ENCODE measurements at regions not wholly inside any gene's neighbourhood (a gene's known extent, or its start where the extent isn't known, plus 50 kb on each side); places are given as distances from the start of the nearest gene placed in this dataset.

DNA sequence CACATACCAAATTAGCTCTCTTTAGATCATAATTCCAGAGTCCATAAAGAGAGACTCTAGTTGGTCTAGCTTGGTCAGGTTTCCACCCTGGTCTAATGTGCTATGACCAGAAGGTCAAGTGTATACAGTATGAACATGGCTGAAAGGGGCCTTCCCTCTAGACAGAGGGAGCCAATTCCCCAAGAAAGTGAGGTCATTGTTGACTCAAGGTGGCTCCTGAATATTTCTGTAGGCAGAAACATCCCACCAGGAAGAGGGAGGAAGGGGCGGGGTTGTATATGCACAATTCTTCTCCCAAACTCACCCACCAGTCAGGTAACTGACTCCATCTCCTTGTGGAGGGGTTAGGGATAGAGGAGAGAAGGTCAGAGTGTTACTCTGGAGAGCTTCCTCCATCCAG is 281.8 kb upstream of the PLET1 start:
- no peaks in the 10 kb centered on the region for H3K36me3 ChIP-seq (ENCODE audit: control insufficient read depth, insufficient read depth, low read length)
- H3K9me3 ChIP-seq (ENCODE audit: control insufficient read depth, insufficient read depth, low read length) = no peaks in the 10 kb centered on the region
- DNase-seq (ENCODE audit: low read depth, low spot score) = no peak
- no peaks in the 10 kb centered on the region for H3K27me3 ChIP-seq (ENCODE audit: control insufficient read depth, insufficient read depth, low read length)
- H3K4me1 ChIP-seq (ENCODE audit: control insufficient read depth, insufficient read depth, low read length) = no peaks in the 10 kb centered on the region
- WGBS (ENCODE audit: insufficient coverage, insufficient read length) = no CpG with 5 or more reads among the region's 1 CpG
- no peak overlapping the region for H3K27ac ChIP-seq (ENCODE audit: low read length)
- no peak overlapping the region for H3K4me3 ChIP-seq (ENCODE audit: low read length)

DNA sequence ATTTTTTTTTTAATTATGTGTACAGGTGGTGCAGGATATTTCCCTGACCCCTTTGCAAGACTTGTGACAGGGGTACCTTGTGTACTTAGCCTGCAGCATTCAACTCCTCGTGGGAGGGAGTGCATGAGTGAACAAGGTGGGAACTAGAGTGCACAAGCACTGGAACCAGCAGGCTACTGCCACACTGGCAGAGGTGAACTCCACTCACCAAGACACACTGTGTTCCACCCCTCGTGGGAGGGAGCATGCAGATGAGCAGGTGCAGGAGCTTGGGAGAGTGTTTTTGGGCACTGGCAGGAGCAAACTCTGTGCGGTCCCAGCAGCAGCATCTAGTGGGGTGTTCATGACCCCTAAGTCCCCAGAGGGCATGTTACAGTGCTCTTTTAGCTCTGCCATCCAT is 282.7 kb upstream of the PLET1 start:
- Histone ChIP-seq H3K36me3 (ENCODE audit: control insufficient read depth, insufficient read depth, low read length) (no peaks in the 10 kb centered on the region), H3K9me3 (ENCODE audit: control insufficient read depth, insufficient read depth, low read length) (no peaks in the 10 kb centered on the region), H3K27me3 (ENCODE audit: control insufficient read depth, insufficient read depth, low read length) (no peaks in the 10 kb centered on the region), H3K27ac (ENCODE audit: low read length) (no peak overlapping the region), H3K4me1 (ENCODE audit: control insufficient read depth, insufficient read depth, low read length) (no peaks in the 10 kb centered on the region), H3K4me3 (ENCODE audit: low read length) (no peak overlapping the region)
- no CpG with 5 or more reads among the region's 3 CpGs for WGBS (ENCODE audit: insufficient coverage, insufficient read length)
- DNase-seq (ENCODE audit: low read depth, low spot score) = no peak

DNA sequence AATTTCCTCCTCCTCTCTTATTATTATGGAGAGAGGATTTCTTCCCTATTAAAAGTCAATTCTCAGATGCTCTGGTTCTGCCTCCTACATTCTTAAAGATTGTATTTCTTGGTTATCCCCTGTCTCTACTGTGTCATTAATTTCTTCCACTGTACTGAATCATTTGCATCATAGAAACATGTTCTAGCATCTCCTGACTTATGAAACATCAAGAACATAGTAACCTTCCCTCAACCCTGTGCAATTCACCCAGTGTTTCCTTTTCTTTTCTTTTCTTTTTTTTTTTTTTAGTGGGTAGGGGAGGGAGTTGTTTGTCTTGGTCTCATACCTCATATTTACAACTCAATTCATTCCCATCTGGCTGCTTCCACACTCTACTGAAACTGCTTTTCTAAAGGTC is 288.0 kb upstream of the PLET1 start:
- Histone ChIP-seq H3K4me1 (ENCODE audit: control insufficient read depth, insufficient read depth, low read length) (no peaks in the 10 kb centered on the region), H3K27me3 (ENCODE audit: control insufficient read depth, insufficient read depth, low read length) (no peaks in the 10 kb centered on the region), H3K27ac (ENCODE audit: low read length) (no peak overlapping the region), H3K9me3 (ENCODE audit: control insufficient read depth, insufficient read depth, low read length) (no peaks in the 10 kb centered on the region), H3K36me3 (ENCODE audit: control insufficient read depth, insufficient read depth, low read length) (no peaks in the 10 kb centered on the region), H3K4me3 (ENCODE audit: low read length) (no peak overlapping the region)
- DNase-seq (ENCODE audit: low read depth, low spot score) = no peak

DNA sequence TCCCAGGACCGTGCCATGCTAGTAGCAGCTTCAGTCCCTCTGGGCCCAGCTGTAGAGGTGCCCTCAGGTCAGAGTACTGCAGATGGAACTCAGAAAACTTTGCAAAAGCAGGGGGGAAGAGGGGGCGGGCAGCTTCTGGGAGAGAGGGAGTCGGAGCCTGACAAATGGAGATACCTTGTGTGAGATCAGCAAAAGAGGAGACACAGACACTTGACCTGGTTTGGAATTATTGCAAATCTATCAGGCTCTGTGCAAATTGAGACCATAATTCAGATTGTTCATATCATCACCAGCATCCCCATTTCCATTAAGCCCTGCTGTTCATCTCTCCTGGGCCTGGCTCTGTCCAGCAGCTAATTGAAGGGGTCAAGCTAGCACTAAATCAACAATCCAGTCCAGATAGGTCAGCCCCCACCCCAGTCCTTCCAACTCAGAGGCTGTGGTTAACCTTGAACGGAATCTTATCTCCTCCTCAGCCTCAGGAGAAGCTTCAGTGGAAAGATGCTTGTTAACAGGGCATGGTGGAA is 292.6 kb upstream of the PLET1 start:
- no peak overlapping the region for H3K4me3 ChIP-seq (ENCODE audit: low read length)
- no CpG with 5 or more reads among the region's 4 CpGs for WGBS (ENCODE audit: insufficient coverage, insufficient read length)
- H3K4me1 ChIP-seq (ENCODE audit: control insufficient read depth, insufficient read depth, low read length) = no peaks in the 10 kb centered on the region
- no peaks in the 10 kb centered on the region for H3K36me3 ChIP-seq (ENCODE audit: control insufficient read depth, insufficient read depth, low read length)
- no peak for DNase-seq (ENCODE audit: low read depth, low spot score)
- no peaks in the 10 kb centered on the region for H3K27me3 ChIP-seq (ENCODE audit: control insufficient read depth, insufficient read depth, low read length)
- H3K9me3 ChIP-seq (ENCODE audit: control insufficient read depth, insufficient read depth, low read length) = no peaks in the 10 kb centered on the region
- H3K27ac ChIP-seq (ENCODE audit: low read length) = no peak overlapping the region

DNA sequence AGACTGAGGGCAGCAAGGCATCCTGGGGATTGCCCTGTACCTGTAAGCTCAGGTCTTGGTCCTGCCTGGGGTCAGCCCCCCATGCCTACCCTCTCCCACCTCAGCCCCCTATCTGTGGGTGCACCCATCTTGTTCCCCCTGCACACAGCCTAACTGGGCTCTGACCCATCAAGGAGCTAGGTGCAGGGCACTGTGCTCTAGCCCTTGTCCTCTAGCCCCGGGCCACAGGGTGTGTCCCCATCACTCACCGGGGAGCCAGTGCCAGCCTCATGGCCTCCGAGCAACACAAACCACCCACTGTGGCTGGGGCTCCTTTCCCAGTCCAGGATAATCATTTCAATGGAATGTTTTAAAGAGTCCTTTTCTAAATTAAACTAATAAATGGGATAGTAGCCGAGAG is 293.9 kb upstream of the PLET1 start:
- WGBS (ENCODE audit: insufficient coverage, insufficient read length) = no CpG with 5 or more reads among the region's 4 CpGs
- H3K4me1 ChIP-seq (ENCODE audit: control insufficient read depth, insufficient read depth, low read length) = no peaks in the 10 kb centered on the region
- no peak overlapping the region for H3K27ac ChIP-seq (ENCODE audit: low read length)
- H3K36me3 ChIP-seq (ENCODE audit: control insufficient read depth, insufficient read depth, low read length) = no peaks in the 10 kb centered on the region
- no peaks in the 10 kb centered on the region for H3K27me3 ChIP-seq (ENCODE audit: control insufficient read depth, insufficient read depth, low read length)
- H3K9me3 ChIP-seq (ENCODE audit: control insufficient read depth, insufficient read depth, low read length) = no peaks in the 10 kb centered on the region
- H3K4me3 ChIP-seq (ENCODE audit: low read length) = no peak overlapping the region
- no peak for DNase-seq (ENCODE audit: low read depth, low spot score)

DNA sequence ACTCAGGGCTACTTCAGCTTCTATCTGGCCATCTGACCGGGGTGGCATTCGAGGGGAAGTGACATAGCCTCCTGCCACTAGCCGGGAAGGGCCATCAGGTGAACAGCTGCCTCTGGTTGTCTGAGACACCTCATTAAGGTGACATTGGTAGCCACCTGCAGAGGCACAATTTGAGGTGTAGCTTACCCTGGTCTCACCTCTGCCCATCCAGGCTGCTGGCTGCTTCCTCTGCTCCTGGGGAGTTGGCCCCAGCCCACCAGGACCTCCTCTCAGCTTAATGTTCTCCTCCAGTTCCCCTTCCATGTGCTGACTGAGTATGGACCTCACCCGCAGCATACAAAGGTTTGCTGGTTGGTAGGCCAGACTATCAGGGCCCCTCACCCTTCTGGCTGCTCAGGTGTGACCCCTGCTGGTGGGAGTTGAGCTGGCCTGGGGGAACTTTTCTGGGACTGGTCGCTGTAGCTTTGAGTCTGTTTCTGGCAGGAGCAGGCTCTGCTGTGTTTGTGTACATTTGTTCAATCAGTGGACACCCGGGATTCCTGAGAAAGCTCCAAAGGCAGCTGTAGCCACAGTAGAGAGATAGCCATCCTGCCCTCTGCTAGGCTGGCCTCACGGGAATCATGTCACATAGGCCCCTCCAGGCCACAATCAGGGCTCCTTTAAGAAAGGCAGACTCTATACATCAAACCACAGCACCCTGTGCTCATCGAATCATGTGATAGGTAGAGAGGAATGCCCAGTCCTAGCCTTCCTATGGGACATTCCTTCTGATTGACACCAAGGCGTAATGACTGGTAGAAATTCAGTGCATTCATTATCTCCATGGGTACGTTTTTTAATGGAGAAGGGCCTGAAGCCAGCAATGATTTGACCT is 295.1 kb upstream of the PLET1 start:
- no peaks in the 10 kb centered on the region for H3K4me1 ChIP-seq (ENCODE audit: control insufficient read depth, insufficient read depth, low read length)
- no peaks in the 10 kb centered on the region for H3K27me3 ChIP-seq (ENCODE audit: control insufficient read depth, insufficient read depth, low read length)
- H3K4me3 ChIP-seq (ENCODE audit: low read length) = no peak overlapping the region
- DNase-seq (ENCODE audit: low read depth, low spot score) = peak; percentile 33
- H3K36me3 ChIP-seq (ENCODE audit: control insufficient read depth, insufficient read depth, low read length) = no peaks in the 10 kb centered on the region
- H3K27ac ChIP-seq (ENCODE audit: low read length) = no peak overlapping the region
- H3K9me3 ChIP-seq (ENCODE audit: control insufficient read depth, insufficient read depth, low read length) = no peaks in the 10 kb centered on the region
- no CpG with 5 or more reads among the region's 10 CpGs for WGBS (ENCODE audit: insufficient coverage, insufficient read length)

DNA sequence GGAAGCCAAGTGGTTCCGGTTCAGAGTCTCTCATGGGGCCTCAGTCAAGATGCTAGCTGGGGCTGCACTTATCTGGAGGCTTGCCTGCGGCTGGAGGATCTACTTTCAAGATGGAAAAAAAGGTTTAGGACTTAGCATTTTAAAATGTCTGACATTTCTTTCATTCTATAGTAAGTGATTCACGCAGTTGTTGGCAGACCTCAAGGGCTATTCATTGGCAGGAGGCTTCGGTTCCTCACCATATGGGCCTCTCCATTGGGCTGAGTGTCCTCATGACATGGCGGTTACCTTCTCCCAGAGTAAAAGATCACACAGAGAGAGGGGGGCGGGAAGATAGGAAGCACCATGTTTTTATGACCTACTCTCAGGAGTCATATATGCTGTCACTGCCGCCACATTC is 298.0 kb upstream of the PLET1 start:
- H3K4me3 ChIP-seq (ENCODE audit: low read length) = no peak overlapping the region
- no peaks in the 10 kb centered on the region for H3K9me3 ChIP-seq (ENCODE audit: control insufficient read depth, insufficient read depth, low read length)
- DNase-seq (ENCODE audit: low read depth, low spot score) = no peak
- H3K36me3 ChIP-seq (ENCODE audit: control insufficient read depth, insufficient read depth, low read length) = no peaks in the 10 kb centered on the region
- WGBS (ENCODE audit: insufficient coverage, insufficient read length) = no CpG with 5 or more reads among the region's 7 CpGs
- H3K27ac ChIP-seq (ENCODE audit: low read length) = no peak overlapping the region
- no peaks in the 10 kb centered on the region for H3K27me3 ChIP-seq (ENCODE audit: control insufficient read depth, insufficient read depth, low read length)
- no peaks in the 10 kb centered on the region for H3K4me1 ChIP-seq (ENCODE audit: control insufficient read depth, insufficient read depth, low read length)

DNA sequence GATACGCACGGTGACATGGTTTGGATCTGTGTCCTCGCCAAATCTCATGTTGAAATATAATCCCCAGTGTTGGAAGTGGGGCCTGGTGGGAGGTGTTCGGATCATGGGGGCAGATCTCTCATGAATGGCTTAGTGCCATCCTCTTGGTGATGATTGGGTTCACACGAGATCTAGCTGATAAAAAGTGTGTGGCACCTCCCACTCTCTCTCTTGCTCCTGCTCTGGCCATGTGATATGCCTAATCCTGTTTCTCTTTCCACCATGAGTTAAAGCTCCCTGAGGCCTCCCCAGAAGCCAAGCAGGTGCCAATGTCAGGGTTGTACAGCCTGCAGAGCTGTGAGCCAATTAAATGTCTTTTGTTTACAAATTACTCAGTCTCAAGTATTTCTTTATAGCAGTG is 303.1 kb upstream of the PLET1 start:
- H3K27me3 ChIP-seq (ENCODE audit: control insufficient read depth, insufficient read depth, low read length) = no peaks in the 10 kb centered on the region
- no peaks in the 10 kb centered on the region for H3K36me3 ChIP-seq (ENCODE audit: control insufficient read depth, insufficient read depth, low read length)
- DNase-seq (ENCODE audit: low read depth, low spot score) = no peak
- no peaks in the 10 kb centered on the region for H3K4me1 ChIP-seq (ENCODE audit: control insufficient read depth, insufficient read depth, low read length)
- no CpG with 5 or more reads among the region's 5 CpGs for WGBS (ENCODE audit: insufficient coverage, insufficient read length)
- no peaks in the 10 kb centered on the region for H3K9me3 ChIP-seq (ENCODE audit: control insufficient read depth, insufficient read depth, low read length)
- no peak overlapping the region for H3K4me3 ChIP-seq (ENCODE audit: low read length)
- no peak overlapping the region for H3K27ac ChIP-seq (ENCODE audit: low read length)

DNA sequence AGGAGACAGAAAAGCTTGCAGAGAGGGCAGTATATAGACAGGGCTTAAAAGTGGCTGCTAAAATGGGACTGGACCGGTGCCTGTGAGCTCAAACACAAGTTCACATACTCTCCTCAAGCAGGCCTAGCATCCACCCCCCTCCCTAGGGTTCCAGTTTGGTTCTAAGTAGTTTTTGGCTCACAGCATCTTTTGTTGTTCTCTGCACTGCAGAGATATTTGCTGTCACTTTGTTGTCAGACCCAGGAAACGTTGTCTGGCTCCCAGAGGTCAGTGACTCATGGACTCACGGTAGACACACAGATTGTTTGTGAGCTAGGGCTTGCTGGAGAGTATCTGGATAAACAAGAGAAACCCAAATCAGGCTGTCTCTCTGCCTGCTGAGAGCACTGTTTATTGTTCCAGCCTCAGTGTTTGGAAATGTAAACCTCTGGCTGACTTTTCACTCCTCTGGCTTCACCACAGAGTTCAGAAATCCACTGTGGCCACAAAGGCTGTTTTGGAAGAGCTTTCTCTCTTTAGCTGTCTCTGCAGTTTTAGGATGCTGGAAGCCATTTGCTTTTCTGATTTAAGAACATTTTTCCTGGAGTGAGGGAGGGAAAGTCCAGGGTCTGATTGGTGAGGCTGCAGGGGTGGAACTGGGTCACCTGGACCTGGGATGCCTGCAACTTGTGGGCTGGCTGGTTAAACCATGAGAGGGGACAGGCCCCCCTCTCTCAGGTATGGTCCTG is 303.7 kb upstream of the PLET1 start:
- Histone ChIP-seq H3K36me3 (ENCODE audit: control insufficient read depth, insufficient read depth, low read length) (no peaks in the 10 kb centered on the region), H3K27me3 (ENCODE audit: control insufficient read depth, insufficient read depth, low read length) (no peaks in the 10 kb centered on the region), H3K27ac (ENCODE audit: low read length) (no peak overlapping the region), H3K4me1 (ENCODE audit: control insufficient read depth, insufficient read depth, low read length) (no peaks in the 10 kb centered on the region), H3K4me3 (ENCODE audit: low read length) (no peak overlapping the region), H3K9me3 (ENCODE audit: control insufficient read depth, insufficient read depth, low read length) (no peaks in the 10 kb centered on the region)
- no peak for DNase-seq (ENCODE audit: low read depth, low spot score)
- WGBS (ENCODE audit: insufficient coverage, insufficient read length) = no CpG with 5 or more reads among the region's 3 CpGs

DNA sequence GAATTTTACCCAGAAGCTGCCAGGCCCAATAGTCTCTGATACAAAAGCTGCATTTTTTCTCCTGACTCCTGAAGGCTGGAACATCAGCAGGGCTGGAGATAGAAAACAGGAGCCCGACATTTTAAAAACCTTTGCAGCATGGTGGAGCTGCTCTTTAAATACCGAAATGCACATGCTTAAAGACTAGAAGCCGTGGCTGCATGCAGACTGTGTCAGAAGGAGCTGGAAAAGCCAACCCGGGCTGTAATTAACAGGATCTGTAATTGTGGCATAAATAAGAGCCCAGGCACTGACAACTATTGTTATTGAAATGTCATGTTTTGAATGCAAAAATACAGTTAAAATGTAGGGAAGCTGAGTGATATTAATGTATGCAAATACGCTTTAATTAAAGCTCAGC is 304.9 kb upstream of the PLET1 start:
- H3K27me3 ChIP-seq (ENCODE audit: control insufficient read depth, insufficient read depth, low read length) = no peaks in the 10 kb centered on the region
- WGBS (ENCODE audit: insufficient coverage, insufficient read length) = no CpG with 5 or more reads among the region's 5 CpGs
- H3K4me1 ChIP-seq (ENCODE audit: control insufficient read depth, insufficient read depth, low read length) = no peaks in the 10 kb centered on the region
- H3K27ac ChIP-seq (ENCODE audit: low read length) = no peak overlapping the region
- H3K9me3 ChIP-seq (ENCODE audit: control insufficient read depth, insufficient read depth, low read length) = no peaks in the 10 kb centered on the region
- DNase-seq (ENCODE audit: low read depth, low spot score) = no peak
- no peak overlapping the region for H3K4me3 ChIP-seq (ENCODE audit: low read length)
- H3K36me3 ChIP-seq (ENCODE audit: control insufficient read depth, insufficient read depth, low read length) = no peaks in the 10 kb centered on the region

Data from iPS DF 6.9 (cell line).